Uterus (tissue), 2 donors: ENCODE measurements at regions not wholly inside any gene's neighbourhood (a gene's known extent, or its start where the extent isn't known, plus 50 kb on each side); places are given as distances from the start of the nearest gene placed in this dataset.

Experiments
- POLR2A ChIP-seq, 2 donors: fragments of 450-650 bp; IDR thresholded peaks; one replicate each; pipeline ENCODE4 v1.6.1; 2016; ENCODE audit warnings: antibody characterized with exemption in 2 of 2, mild to moderate bottlenecking in 1 of 2, moderate library complexity in 1 of 2
- TF ChIP-seq, protein P1 (sequence below), 4 experiments: fragments of 200-600 bp in 2 of 4; fragments of 450-650 bp in 2 of 4; sonication (generic) in 2 of 4; IDR thresholded peaks; one replicate each; pipeline ENCODE4 v1.5.1; 2016 to 2019; ENCODE audit warnings: antibody characterized with exemption in 4 of 4, mild to moderate bottlenecking in 2 of 4, moderate library complexity in 1 of 4

DNA sequence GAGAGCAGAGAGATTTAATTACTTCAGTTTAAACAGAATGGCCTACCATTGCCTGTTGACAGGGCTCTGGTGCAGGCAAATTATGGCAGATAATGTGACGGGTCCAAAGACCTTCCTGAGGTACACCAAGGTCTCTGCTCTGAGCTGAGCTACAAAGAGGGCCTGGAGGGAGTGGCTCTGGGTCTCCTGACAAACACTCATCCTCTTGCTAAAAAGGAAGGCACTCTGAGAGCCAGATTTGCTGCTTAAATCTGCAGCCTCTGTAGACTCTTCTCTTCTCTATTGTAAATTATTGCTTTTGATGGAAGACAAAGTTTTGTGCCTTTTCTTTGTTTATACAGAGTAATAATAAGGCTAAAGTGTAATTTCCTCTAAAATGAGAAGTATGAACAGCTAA, 529.5 kb upstream of the FZD8 start:
- TF ChIP-seq, protein P1, sequence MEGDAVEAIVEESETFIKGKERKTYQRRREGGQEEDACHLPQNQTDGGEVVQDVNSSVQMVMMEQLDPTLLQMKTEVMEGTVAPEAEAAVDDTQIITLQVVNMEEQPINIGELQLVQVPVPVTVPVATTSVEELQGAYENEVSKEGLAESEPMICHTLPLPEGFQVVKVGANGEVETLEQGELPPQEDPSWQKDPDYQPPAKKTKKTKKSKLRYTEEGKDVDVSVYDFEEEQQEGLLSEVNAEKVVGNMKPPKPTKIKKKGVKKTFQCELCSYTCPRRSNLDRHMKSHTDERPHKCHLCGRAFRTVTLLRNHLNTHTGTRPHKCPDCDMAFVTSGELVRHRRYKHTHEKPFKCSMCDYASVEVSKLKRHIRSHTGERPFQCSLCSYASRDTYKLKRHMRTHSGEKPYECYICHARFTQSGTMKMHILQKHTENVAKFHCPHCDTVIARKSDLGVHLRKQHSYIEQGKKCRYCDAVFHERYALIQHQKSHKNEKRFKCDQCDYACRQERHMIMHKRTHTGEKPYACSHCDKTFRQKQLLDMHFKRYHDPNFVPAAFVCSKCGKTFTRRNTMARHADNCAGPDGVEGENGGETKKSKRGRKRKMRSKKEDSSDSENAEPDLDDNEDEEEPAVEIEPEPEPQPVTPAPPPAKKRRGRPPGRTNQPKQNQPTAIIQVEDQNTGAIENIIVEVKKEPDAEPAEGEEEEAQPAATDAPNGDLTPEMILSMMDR (IDR thresholded peaks at IDR 0.05) = no peak
- no peak for TF ChIP-seq POLR2A (IDR thresholded peaks at IDR 0.05)
